SK-N-SH (cell line): ENCODE measurements at regions not wholly inside any gene's neighbourhood (a gene's known extent, or its start where the extent isn't known, plus 50 kb on each side); places are given as distances from the start of the nearest gene placed in this dataset.

Experiments
- CTCF ChIP-seq: fragments of 200-600 bp; sonication (generic); IDR thresholded peaks from 2 replicates; pipeline ENCODE4 v1.6.1; 2017; ENCODE audit warnings: antibody characterized with exemption, mild to moderate bottlenecking, moderate library complexity
- FOXJ3 ChIP-seq: sonication (generic); formaldehyde crosslinking; IDR thresholded peaks from 2 replicates; pipeline ENCODE4 v1.5.1; 2020; ENCODE audit warnings: mild to moderate bottlenecking, missing genetic modification reagents
- SMC3 ChIP-seq: IDR thresholded peaks from 2 replicates; pipeline ENCODE4 v1.6.1; 2012; ENCODE audit warnings: low read depth, low read length, improper control_type of control experiment
- TF ChIP-seq, protein P1 (sequence below): IDR thresholded peaks from 2 replicates; pipeline ENCODE4 v1.4.0; 2012; ENCODE audit warnings: low read depth

- no peak for TF ChIP-seq CTCF
- TF ChIP-seq, protein P1, sequence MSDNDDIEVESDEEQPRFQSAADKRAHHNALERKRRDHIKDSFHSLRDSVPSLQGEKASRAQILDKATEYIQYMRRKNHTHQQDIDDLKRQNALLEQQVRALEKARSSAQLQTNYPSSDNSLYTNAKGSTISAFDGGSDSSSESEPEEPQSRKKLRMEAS = no peak
- TF ChIP-seq FOXJ3 (CRISPR knock-in tag) = no peak
- no peak for TF ChIP-seq SMC3
These were observed 379.7 kb upstream of the B3GALT2 start for GRCh38 chr1:193565971-193566577.
